SK-N-SH (cell line): ENCODE measurements at regions not wholly inside any gene's neighbourhood (a gene's known extent, or its start where the extent isn't known, plus 50 kb on each side); places are given as distances from the start of the nearest gene placed in this dataset.

Experiments used
- NFIC ChIP-seq: IDR thresholded peaks from 2 replicates; pipeline ENCODE4 v1.4.0; 2012; ENCODE audit warnings: borderline replicate concordance
- RAD21 ChIP-seq: IDR thresholded peaks from 2 replicates; pipeline ENCODE4 v1.6.1; 2012; ENCODE audit warnings: mild to moderate bottlenecking, low read length
- TF ChIP-seq, protein P1 (sequence below): fragments of 200-600 bp; sonication (generic); IDR thresholded peaks from 2 replicates; pipeline ENCODE4 v1.6.1; 2017; ENCODE audit warnings: antibody characterized with exemption, mild to moderate bottlenecking, moderate library complexity

DNA sequence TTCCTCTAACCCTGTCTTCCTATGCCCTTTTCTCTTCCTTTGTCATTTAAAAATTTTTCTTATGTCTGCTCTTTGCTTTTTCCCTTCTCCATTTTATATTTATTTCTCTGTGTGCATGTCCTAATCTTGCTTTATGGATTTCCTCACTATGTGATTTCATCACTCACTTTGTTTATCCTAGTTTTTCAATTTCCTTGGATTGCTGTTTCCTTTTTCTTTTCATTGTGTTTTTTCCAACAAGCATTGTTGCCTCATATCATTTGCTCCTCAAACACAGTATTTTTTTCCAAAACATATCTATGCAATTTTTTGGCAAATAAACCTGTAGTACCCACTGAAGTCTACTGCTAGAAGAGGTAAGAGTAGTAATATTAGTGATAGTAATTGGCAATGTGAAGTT lies 67.4 kb upstream of the PNPT1 start:
- TF ChIP-seq, protein P1, sequence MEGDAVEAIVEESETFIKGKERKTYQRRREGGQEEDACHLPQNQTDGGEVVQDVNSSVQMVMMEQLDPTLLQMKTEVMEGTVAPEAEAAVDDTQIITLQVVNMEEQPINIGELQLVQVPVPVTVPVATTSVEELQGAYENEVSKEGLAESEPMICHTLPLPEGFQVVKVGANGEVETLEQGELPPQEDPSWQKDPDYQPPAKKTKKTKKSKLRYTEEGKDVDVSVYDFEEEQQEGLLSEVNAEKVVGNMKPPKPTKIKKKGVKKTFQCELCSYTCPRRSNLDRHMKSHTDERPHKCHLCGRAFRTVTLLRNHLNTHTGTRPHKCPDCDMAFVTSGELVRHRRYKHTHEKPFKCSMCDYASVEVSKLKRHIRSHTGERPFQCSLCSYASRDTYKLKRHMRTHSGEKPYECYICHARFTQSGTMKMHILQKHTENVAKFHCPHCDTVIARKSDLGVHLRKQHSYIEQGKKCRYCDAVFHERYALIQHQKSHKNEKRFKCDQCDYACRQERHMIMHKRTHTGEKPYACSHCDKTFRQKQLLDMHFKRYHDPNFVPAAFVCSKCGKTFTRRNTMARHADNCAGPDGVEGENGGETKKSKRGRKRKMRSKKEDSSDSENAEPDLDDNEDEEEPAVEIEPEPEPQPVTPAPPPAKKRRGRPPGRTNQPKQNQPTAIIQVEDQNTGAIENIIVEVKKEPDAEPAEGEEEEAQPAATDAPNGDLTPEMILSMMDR, result no peak
- TF ChIP-seq RAD21 (no peak), NFIC (no peak)
